ENCODE measurements at regions not wholly inside any gene's neighbourhood (a gene's known extent, or its start where the extent isn't known, plus 50 kb on each side); places are given as distances from the start of the nearest gene placed in this dataset.

DNA sequence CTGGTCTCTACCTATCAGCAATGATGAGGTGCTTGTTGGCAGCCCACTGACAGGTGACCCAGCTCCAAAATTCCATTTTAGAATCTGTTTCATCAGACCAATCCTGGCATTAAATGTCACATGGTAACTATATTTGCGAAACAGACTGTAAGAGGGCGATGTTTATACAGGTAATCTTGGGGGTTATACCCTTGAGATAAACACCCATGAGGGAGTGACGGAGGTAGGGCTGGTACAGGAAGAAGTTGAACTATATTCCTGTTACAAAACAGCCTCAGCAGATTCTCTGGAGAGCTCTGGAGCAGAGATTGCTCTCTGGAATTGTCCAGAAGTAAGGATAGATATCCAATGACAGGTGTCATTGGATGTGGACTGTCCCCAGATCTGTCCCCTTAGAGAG is 444.8 kb upstream of the DPP6 start:
- Histone ChIP-seq H3K9me3 (ENCODE audit: control insufficient read depth in 4 of 4, low read length in 3 of 4) (no peaks in the 10 kb centered on the region), H3K4me1 (ENCODE audit: control insufficient read depth in 4 of 4, insufficient read depth in 4 of 4, low read length in 3 of 4) (no peaks in the 10 kb centered on the region), H3K27me3 (ENCODE audit: control insufficient read depth in 4 of 4, insufficient read depth in 4 of 4, low read length in 3 of 4) (no peaks in the 10 kb centered on the region), H3K36me3 (ENCODE audit: control insufficient read depth in 4 of 4, insufficient read depth in 3 of 4, low read depth in 1 of 4, low read length in 3 of 4) (no peaks in the 10 kb centered on the region), H3K4me3 (ENCODE audit: low read depth in 1 of 3, low read length in 3 of 3) (no peak overlapping the region), H3K27ac (ENCODE audit: low read depth in 1 of 2, low read length in 2 of 2) (no peak overlapping the region), H3K9ac (ENCODE audit: low read depth in 1 of 2, low read length in 2 of 2) (no peak overlapping the region)
- 55% methylated on average over 3 of the region's 3 CpGs for WGBS
- no peak for DNase-seq (ENCODE audit: low spot score)
- TF ChIP-seq, protein P1, sequence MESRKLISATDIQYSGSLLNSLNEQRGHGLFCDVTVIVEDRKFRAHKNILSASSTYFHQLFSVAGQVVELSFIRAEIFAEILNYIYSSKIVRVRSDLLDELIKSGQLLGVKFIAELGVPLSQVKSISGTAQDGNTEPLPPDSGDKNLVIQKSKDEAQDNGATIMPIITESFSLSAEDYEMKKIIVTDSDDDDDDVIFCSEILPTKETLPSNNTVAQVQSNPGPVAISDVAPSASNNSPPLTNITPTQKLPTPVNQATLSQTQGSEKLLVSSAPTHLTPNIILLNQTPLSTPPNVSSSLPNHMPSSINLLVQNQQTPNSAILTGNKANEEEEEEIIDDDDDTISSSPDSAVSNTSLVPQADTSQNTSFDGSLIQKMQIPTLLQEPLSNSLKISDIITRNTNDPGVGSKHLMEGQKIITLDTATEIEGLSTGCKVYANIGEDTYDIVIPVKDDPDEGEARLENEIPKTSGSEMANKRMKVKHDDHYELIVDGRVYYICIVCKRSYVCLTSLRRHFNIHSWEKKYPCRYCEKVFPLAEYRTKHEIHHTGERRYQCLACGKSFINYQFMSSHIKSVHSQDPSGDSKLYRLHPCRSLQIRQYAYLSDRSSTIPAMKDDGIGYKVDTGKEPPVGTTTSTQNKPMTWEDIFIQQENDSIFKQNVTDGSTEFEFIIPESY (IDR thresholded peaks at IDR 0.05): no peak
- TF ChIP-seq FOXA1 (IDR thresholded peaks at IDR 0.05) (no peak), HNF4A (conservative IDR thresholded peaks at IDR 0.05) (no peak), SP1 (IDR thresholded peaks at IDR 0.05) (no peak), JUND (IDR thresholded peaks at IDR 0.05) (no peak), GABPA (IDR thresholded peaks at IDR 0.05 in 1 of 2, conservative IDR thresholded peaks at IDR 0.05 in 1 of 2) (no peak), FOXA2 (IDR thresholded peaks at IDR 0.05) (no peak), EGR1 (IDR thresholded peaks at IDR 0.05; ENCODE audit: low read depth in 2 of 2) (no peak), RXRA (IDR thresholded peaks at IDR 0.05) (no peak), RAD21 (IDR thresholded peaks at IDR 0.05) (no peak), HNF4G (IDR thresholded peaks at IDR 0.05) (no peak)
- TF ChIP-seq, protein P2, sequence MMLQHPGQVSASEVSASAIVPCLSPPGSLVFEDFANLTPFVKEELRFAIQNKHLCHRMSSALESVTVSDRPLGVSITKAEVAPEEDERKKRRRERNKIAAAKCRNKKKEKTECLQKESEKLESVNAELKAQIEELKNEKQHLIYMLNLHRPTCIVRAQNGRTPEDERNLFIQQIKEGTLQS (IDR thresholded peaks at IDR 0.05): no peak
- TF ChIP-seq, protein P3, sequence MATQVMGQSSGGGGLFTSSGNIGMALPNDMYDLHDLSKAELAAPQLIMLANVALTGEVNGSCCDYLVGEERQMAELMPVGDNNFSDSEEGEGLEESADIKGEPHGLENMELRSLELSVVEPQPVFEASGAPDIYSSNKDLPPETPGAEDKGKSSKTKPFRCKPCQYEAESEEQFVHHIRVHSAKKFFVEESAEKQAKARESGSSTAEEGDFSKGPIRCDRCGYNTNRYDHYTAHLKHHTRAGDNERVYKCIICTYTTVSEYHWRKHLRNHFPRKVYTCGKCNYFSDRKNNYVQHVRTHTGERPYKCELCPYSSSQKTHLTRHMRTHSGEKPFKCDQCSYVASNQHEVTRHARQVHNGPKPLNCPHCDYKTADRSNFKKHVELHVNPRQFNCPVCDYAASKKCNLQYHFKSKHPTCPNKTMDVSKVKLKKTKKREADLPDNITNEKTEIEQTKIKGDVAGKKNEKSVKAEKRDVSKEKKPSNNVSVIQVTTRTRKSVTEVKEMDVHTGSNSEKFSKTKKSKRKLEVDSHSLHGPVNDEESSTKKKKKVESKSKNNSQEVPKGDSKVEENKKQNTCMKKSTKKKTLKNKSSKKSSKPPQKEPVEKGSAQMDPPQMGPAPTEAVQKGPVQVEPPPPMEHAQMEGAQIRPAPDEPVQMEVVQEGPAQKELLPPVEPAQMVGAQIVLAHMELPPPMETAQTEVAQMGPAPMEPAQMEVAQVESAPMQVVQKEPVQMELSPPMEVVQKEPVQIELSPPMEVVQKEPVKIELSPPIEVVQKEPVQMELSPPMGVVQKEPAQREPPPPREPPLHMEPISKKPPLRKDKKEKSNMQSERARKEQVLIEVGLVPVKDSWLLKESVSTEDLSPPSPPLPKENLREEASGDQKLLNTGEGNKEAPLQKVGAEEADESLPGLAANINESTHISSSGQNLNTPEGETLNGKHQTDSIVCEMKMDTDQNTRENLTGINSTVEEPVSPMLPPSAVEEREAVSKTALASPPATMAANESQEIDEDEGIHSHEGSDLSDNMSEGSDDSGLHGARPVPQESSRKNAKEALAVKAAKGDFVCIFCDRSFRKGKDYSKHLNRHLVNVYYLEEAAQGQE (IDR thresholded peaks at IDR 0.05): no peak
- TF ChIP-seq, protein P4, sequence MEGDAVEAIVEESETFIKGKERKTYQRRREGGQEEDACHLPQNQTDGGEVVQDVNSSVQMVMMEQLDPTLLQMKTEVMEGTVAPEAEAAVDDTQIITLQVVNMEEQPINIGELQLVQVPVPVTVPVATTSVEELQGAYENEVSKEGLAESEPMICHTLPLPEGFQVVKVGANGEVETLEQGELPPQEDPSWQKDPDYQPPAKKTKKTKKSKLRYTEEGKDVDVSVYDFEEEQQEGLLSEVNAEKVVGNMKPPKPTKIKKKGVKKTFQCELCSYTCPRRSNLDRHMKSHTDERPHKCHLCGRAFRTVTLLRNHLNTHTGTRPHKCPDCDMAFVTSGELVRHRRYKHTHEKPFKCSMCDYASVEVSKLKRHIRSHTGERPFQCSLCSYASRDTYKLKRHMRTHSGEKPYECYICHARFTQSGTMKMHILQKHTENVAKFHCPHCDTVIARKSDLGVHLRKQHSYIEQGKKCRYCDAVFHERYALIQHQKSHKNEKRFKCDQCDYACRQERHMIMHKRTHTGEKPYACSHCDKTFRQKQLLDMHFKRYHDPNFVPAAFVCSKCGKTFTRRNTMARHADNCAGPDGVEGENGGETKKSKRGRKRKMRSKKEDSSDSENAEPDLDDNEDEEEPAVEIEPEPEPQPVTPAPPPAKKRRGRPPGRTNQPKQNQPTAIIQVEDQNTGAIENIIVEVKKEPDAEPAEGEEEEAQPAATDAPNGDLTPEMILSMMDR (IDR thresholded peaks at IDR 0.05; ENCODE audit: low read depth, low read length, missing input control): no peak

DNA sequence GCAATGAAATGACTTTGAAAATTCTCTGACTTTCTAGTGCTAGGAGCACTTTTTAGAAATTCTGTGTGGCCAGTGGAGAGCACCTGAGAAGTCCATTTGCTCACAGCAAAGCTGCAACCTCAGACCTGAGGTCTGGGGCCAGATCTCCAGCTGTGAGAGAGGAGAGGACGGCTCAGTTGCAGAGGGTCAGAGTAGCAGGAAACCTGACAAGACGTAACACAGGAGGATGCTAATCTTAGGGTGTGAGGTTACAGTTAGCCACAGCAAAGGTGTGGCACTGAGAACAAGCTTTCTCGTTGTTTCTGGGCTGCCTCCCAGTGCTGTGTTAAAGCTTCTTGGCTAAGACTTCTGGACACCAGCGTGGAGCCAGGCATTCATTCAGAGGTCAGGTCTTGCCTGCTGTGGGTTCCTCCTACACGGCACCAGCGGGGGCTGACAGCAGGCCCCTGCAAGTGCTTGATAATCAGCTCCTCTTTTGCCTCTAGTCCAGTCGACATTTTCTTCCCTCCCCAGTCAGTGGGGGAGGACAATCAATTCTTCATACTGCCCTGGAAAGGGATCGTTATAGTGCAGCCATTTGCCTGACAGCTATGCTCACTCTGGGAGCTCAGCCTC is 435.4 kb upstream of the DPP6 start:
- H3K27me3 ChIP-seq (ENCODE audit: control insufficient read depth in 4 of 4, insufficient read depth in 4 of 4, low read length in 3 of 4): no peaks in the 10 kb centered on the region
- H3K36me3 ChIP-seq (ENCODE audit: control insufficient read depth in 4 of 4, insufficient read depth in 3 of 4, low read depth in 1 of 4, low read length in 3 of 4): no peaks in the 10 kb centered on the region
- no peak overlapping the region for H3K4me3 ChIP-seq (ENCODE audit: low read depth in 1 of 3, low read length in 3 of 3)
- 25% methylated on average over 8 of the region's 8 CpGs for WGBS
- no peaks in the 10 kb centered on the region for H3K9me3 ChIP-seq (ENCODE audit: control insufficient read depth in 4 of 4, low read length in 3 of 4)
- DNase-seq (ENCODE audit: low spot score): no peak
- no peaks in the 10 kb centered on the region for H3K4me1 ChIP-seq (ENCODE audit: control insufficient read depth in 4 of 4, insufficient read depth in 4 of 4, low read length in 3 of 4)
- no peak overlapping the region for H3K9ac ChIP-seq (ENCODE audit: low read depth in 1 of 2, low read length in 2 of 2)
- no peak overlapping the region for H3K27ac ChIP-seq (ENCODE audit: low read depth in 1 of 2, low read length in 2 of 2)
- TF ChIP-seq, protein P3 (IDR thresholded peaks at IDR 0.05): no peak
- TF ChIP-seq YY1 (IDR thresholded peaks at IDR 0.05) (no peak), TAF1 (conservative IDR thresholded peaks at IDR 0.05) (no peak), RXRA (IDR thresholded peaks at IDR 0.05) (no peak), SP1 (IDR thresholded peaks at IDR 0.05) (no peak), JUND (IDR thresholded peaks at IDR 0.05) (no peak), NR2F2 (IDR thresholded peaks at IDR 0.05) (no peak), HNF4G (IDR thresholded peaks at IDR 0.05) (no peak), HNF4A (conservative IDR thresholded peaks at IDR 0.05) (no peak), FOXA1 (IDR thresholded peaks at IDR 0.05) (no peak)
- TF ChIP-seq, protein P5, sequence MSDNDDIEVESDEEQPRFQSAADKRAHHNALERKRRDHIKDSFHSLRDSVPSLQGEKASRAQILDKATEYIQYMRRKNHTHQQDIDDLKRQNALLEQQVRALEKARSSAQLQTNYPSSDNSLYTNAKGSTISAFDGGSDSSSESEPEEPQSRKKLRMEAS (IDR thresholded peaks at IDR 0.05): no peak
- TF ChIP-seq, protein P2 (IDR thresholded peaks at IDR 0.05): no peak

All from liver (tissue), 8 donors.